WTC11 (cell line): ENCODE measurements at regions not wholly inside any gene's neighbourhood (a gene's known extent, or its start where the extent isn't known, plus 50 kb on each side); places are given as distances from the start of the nearest gene placed in this dataset.

Experiments
- ATAC-seq: fragments of 200-7000 bp; cut with Tn5 transposase; 2 replicates; pipeline ENCODE4 v1.10.0; 2021; ENCODE audit warnings: mild to moderate bottlenecking, moderate library complexity
- CTCF ChIA-PET: fragments of 300-600 bp; sonication (Branson Sonifier 250); formaldehyde crosslinking; loops from one replicate; lab custom pipeline; 2021; ENCODE audit warnings: antibody characterized with exemption; lab: Charles Lee
- POLR2A ChIA-PET: fragments of 350-600 bp; sonication (Branson Sonifier 250); formaldehyde crosslinking; loops from one replicate; lab custom pipeline; 2021; ENCODE audit warnings: antibody characterized with exemption; lab: Charles Lee
- DNase-seq: peaks from one replicate; pipeline ENCODE4 v3.0.0; 2021; ENCODE audit warnings: low spot score
- H3K27ac Mint-ChIP-seq: 2 replicates; pipeline ENCODE4 v1.8.0; 2021; ENCODE audit warnings: mixed read lengths
- H3K27me3 Mint-ChIP-seq: 2 replicates; pipeline ENCODE4 v1.8.0; 2021; ENCODE audit warnings: low read depth, mild to moderate bottlenecking, moderate library complexity, mixed read lengths
- H3K36me3 Mint-ChIP-seq: 2 replicates; pipeline ENCODE4 v1.8.0; 2021; ENCODE audit warnings: mixed read lengths
- H3K4me1 Mint-ChIP-seq: 2 replicates; pipeline ENCODE4 v1.8.0; 2022; ENCODE audit warnings: mixed read lengths
- H3K4me3 Mint-ChIP-seq: 2 replicates; pipeline ENCODE4 v1.8.0; 2021; ENCODE audit warnings: mild to moderate bottlenecking, moderate library complexity, mixed read lengths
- H3K9me3 Mint-ChIP-seq: 2 replicates; pipeline ENCODE4 v1.8.0; 2021; ENCODE audit warnings: mixed read lengths
- ARID4B ChIP-seq: sonication (generic); formaldehyde crosslinking; IDR thresholded peaks from 2 replicates; pipeline ENCODE4 v1.8.0; 2023; ENCODE audit warnings: missing genetic modification reagents, mild to moderate bottlenecking, borderline replicate concordance
- ERG ChIP-seq: fragments of 250-450 bp; sonication (Bioruptor Pico); IDR thresholded peaks from 2 replicates; pipeline ENCODE4 v1.8.0; 2021; ENCODE audit warnings: mild to moderate bottlenecking
- HMGXB4 ChIP-seq: sonication (generic); formaldehyde crosslinking; IDR thresholded peaks from 2 replicates; pipeline ENCODE4 v1.8.1; 2023; ENCODE audit warnings: mild to moderate bottlenecking, moderate library complexity, missing genetic modification reagents
- JAZF1 ChIP-seq: fragments of 250-450 bp; sonication (Bioruptor Pico); IDR thresholded peaks from 2 replicates; pipeline ENCODE4 v1.9.0; 2021; ENCODE audit warnings: moderate library complexity, mild to moderate bottlenecking, inconsistent platforms
- NFATC4 ChIP-seq: fragments of 250-450 bp; sonication (Bioruptor Pico); IDR thresholded peaks from 2 replicates; pipeline ENCODE4 v1.9.0; 2021; ENCODE audit warnings: mild to moderate bottlenecking
- NR1H2 ChIP-seq: sonication (generic); formaldehyde crosslinking; IDR thresholded peaks from 2 replicates; pipeline ENCODE4 v1.9.0; 2021; ENCODE audit warnings: mild to moderate bottlenecking, moderate library complexity, missing genetic modification reagents
- TP53 ChIP-seq: sonication (generic); formaldehyde crosslinking; IDR thresholded peaks from 2 replicates; pipeline ENCODE4 v1.8.1; 2023; ENCODE audit warnings: mild to moderate bottlenecking, missing genetic modification reagents
- ZBTB43 ChIP-seq: sonication (generic); formaldehyde crosslinking; IDR thresholded peaks from 2 replicates; pipeline ENCODE4 v1.8.1; 2023; ENCODE audit warnings: mild to moderate bottlenecking, missing genetic modification reagents
- ZNF219 ChIP-seq: sonication (generic); formaldehyde crosslinking; IDR thresholded peaks from 2 replicates; pipeline ENCODE4 v1.8.0; 2023; ENCODE audit warnings: missing genetic modification reagents, mild to moderate bottlenecking, borderline replicate concordance
- ZNF281 ChIP-seq: sonication (generic); formaldehyde crosslinking; IDR thresholded peaks from 2 replicates; pipeline ENCODE4 v1.8.0; 2023; ENCODE audit warnings: mild to moderate bottlenecking, missing genetic modification reagents
- ZNF512 ChIP-seq: sonication (generic); formaldehyde crosslinking; IDR thresholded peaks from 2 replicates; pipeline ENCODE4 v1.8.1; 2022; ENCODE audit warnings: missing genetic modification reagents, borderline replicate concordance
- ZNF532 ChIP-seq: fragments of 250-450 bp; sonication (Bioruptor Pico); IDR thresholded peaks from 2 replicates; pipeline ENCODE4 v1.9.0; 2021; ENCODE audit warnings: mild to moderate bottlenecking, borderline replicate concordance
- ZNF671 ChIP-seq: fragments of 250-450 bp; sonication (Bioruptor Pico); IDR thresholded peaks from 2 replicates; pipeline ENCODE4 v1.8.0; 2021; ENCODE audit warnings: mild to moderate bottlenecking

- TF ChIP-seq ZNF512 (no peak), TP53 (no peak), NFATC4 (no peak), NR1H2 (CRISPR knock-in tag) (no peak)
- TF ChIP-seq, all 79 proteins: peak for 0
These were observed 436.0 kb upstream of the CA10 start (continued) for GRCh38 chr17:52594516-52594915.

DNA sequence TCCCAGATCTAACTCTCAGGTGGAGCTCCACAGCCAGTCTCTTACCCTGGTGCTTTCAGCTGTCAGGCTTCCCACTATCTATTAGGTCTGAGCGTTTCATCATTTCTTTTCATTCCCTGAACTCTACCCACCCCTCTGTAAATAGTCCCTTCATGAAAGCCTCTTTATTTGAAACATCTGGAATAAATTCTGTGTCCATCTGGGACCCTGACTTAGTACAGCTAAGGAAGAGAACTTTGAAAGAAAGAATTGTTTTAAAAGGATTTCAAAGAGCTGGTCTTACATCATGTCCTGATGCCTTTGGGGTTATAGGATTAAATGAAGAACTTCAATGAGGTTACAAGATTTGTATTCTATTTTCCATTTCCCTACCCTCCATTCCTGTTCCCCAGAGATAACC is 388.5 kb upstream of the CA10 start:
- DNase-seq (no peak), ATAC-seq (no peak)
- TF ChIP-seq ERG (CRISPR knock-in tag) = no peak
- TF ChIP-seq ZNF671 = no peak
- TF ChIP-seq NR1H2 (CRISPR knock-in tag) = no peak
- no peak for TF ChIP-seq ZNF281 (CRISPR knock-in tag)
- no peak for TF ChIP-seq HMGXB4 (CRISPR knock-in tag)
- TF ChIP-seq ARID4B = no peak
- no peak for TF ChIP-seq ZNF219
- TF ChIP-seq ZNF532 = no peak
- TF ChIP-seq NFATC4 = no peak
- no peak for TF ChIP-seq ZBTB43 (CRISPR knock-in tag)
- TF ChIP-seq JAZF1 (CRISPR knock-in tag) = no peak
- ChIA-PET CTCF (no interaction called here), POLR2A (no interaction called here)
- H3K36me3 Mint-ChIP-seq = peaks cover 26% of the 10 kb centered on the region
- no peak overlapping the region for H3K27ac Mint-ChIP-seq
- H3K4me3 Mint-ChIP-seq = no peak overlapping the region
- peaks cover 2% of the 10 kb centered on the region; the same call in 1 of the 2 replicates for H3K4me1 Mint-ChIP-seq
- H3K27me3 Mint-ChIP-seq = no peaks in the 10 kb centered on the region; the same call in 1 of the 2 replicates
- peaks cover 60% of the 10 kb centered on the region for H3K9me3 Mint-ChIP-seq
